ENCODE measurements at regions not wholly inside any gene's neighbourhood (a gene's known extent, or its start where the extent isn't known, plus 50 kb on each side); places are given as distances from the start of the nearest gene placed in this dataset.

DNA sequence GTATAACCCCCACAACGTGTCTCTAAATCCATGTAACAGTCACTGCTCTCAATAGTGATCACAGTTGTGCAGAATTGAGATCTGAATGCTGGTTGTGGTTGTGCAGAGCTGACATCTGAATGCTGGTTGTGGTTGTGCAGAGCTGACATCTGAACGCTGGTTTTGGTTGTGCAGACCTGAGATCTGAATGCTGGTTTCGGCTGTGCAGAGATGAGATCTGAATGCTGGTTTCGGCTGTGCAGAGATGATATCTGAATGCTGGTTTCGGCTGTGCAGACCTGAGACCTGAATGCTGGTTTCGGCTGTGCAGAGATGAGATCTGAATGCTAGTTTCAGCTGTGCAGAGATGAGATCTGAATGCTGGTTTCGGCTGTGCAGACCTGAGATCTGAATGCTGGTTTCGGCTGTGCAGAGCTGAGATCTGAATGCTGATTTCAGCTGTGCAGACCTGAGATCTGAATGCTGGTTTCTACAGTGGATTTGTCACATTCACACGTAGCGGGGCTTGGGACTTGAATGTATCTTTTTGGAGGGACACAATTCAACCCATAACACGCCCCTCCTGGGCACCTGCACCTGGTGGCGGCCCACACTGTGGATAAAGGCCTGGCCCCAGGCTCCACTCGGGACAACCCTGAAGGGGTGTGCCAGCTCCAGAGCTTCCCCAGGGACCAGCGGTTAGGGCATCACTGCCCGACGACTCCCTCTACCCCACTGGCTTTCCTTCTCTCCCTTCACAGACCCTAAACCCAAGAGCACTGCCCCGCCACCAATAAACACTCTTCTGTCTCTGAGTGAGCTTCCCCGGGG is 51.1 kb upstream of the SLC66A3 start:
- DNase-seq = no peak

- no peak for DNase-seq
Observed at GRCh38 chr2:11104794-11105660, 50.2 kb upstream of the SLC66A3 start.
